ENCODE measurements at regions not wholly inside any gene's neighbourhood (a gene's known extent, or its start where the extent isn't known, plus 50 kb on each side); places are given as distances from the start of the nearest gene placed in this dataset.

- H3K36me3 ChIP-seq (ENCODE audit: insufficient read depth, low read length): no peaks in the 10 kb centered on the region
- H3K9ac ChIP-seq (ENCODE audit: low read depth, low read length): no peak overlapping the region
- no peaks in the 10 kb centered on the region for H3K4me1 ChIP-seq (ENCODE audit: insufficient read depth, low read length)
- no peak overlapping the region for H3K27ac ChIP-seq (ENCODE audit: low read depth, low read length)
- H3K4me3 ChIP-seq (ENCODE audit: low read length): no peak overlapping the region
- no peaks in the 10 kb centered on the region for H3K27me3 ChIP-seq (ENCODE audit: insufficient read depth, low read length)
- no peaks in the 10 kb centered on the region for H3K9me3 ChIP-seq (ENCODE audit: insufficient read depth, low read depth, low read length)
- 87% methylated on average over 3 of the region's 3 CpGs for WGBS
These were observed 344.1 kb upstream of the CHAC2 start for GRCh38 chr2:53423465-53423864.

GRCh38 chr2:53422979-53423378 lies 344.6 kb upstream of the CHAC2 start:
- Histone ChIP-seq H3K9ac (ENCODE audit: low read depth, low read length) (no peak overlapping the region), H3K36me3 (ENCODE audit: insufficient read depth, low read length) (no peaks in the 10 kb centered on the region), H3K27me3 (ENCODE audit: insufficient read depth, low read length) (no peaks in the 10 kb centered on the region), H3K4me1 (ENCODE audit: insufficient read depth, low read length) (no peaks in the 10 kb centered on the region), H3K4me3 (ENCODE audit: low read length) (no peak overlapping the region), H3K27ac (ENCODE audit: low read depth, low read length) (no peak overlapping the region), H3K9me3 (ENCODE audit: insufficient read depth, low read depth, low read length) (no peaks in the 10 kb centered on the region)
- 32% methylated on average over 3 of the region's 3 CpGs for WGBS

GRCh38 chr2:53417385-53417784 lies 350.2 kb upstream of the CHAC2 start:
- Histone ChIP-seq H3K36me3 (ENCODE audit: insufficient read depth, low read length) (no peaks in the 10 kb centered on the region), H3K4me1 (ENCODE audit: insufficient read depth, low read length) (no peaks in the 10 kb centered on the region), H3K4me3 (ENCODE audit: low read length) (no peak overlapping the region), H3K9ac (ENCODE audit: low read depth, low read length) (no peak overlapping the region), H3K27ac (ENCODE audit: low read depth, low read length) (no peak overlapping the region), H3K9me3 (ENCODE audit: insufficient read depth, low read depth, low read length) (no peaks in the 10 kb centered on the region), H3K27me3 (ENCODE audit: insufficient read depth, low read length) (no peaks in the 10 kb centered on the region)
- 100% methylated on average over 2 of the region's 2 CpGs for WGBS

- H3K4me3 ChIP-seq (ENCODE audit: low read length): no peak overlapping the region
- WGBS: 95% methylated on average over 6 of the region's 6 CpGs
- no peak overlapping the region for H3K9ac ChIP-seq (ENCODE audit: low read depth, low read length)
- H3K4me1 ChIP-seq (ENCODE audit: insufficient read depth, low read length): no peaks in the 10 kb centered on the region
- H3K9me3 ChIP-seq (ENCODE audit: insufficient read depth, low read depth, low read length): peaks cover 8% of the 10 kb centered on the region
- H3K27me3 ChIP-seq (ENCODE audit: insufficient read depth, low read length): no peaks in the 10 kb centered on the region
- no peaks in the 10 kb centered on the region for H3K36me3 ChIP-seq (ENCODE audit: insufficient read depth, low read length)
- H3K27ac ChIP-seq (ENCODE audit: low read depth, low read length): no peak overlapping the region
These were observed 360.1 kb upstream of the CHAC2 start for GRCh38 chr2:53407363-53408080.

- Histone ChIP-seq H3K36me3 (ENCODE audit: insufficient read depth, low read length) (no peaks in the 10 kb centered on the region), H3K27me3 (ENCODE audit: insufficient read depth, low read length) (no peaks in the 10 kb centered on the region), H3K4me3 (ENCODE audit: low read length) (no peak overlapping the region), H3K4me1 (ENCODE audit: insufficient read depth, low read length) (no peaks in the 10 kb centered on the region), H3K27ac (ENCODE audit: low read depth, low read length) (no peak overlapping the region), H3K9ac (ENCODE audit: low read depth, low read length) (no peak overlapping the region), H3K9me3 (ENCODE audit: insufficient read depth, low read depth, low read length) (no peaks in the 10 kb centered on the region)
- WGBS: 82% methylated on average over 4 of the region's 4 CpGs
These were observed 363.7 kb upstream of the CHAC2 start for GRCh38 chr2:53403792-53404413.

GRCh38 chr2:53397085-53397484 lies 370.5 kb upstream of the CHAC2 start:
- Histone ChIP-seq H3K4me1 (ENCODE audit: insufficient read depth, low read length) (no peaks in the 10 kb centered on the region), H3K36me3 (ENCODE audit: insufficient read depth, low read length) (no peaks in the 10 kb centered on the region), H3K9me3 (ENCODE audit: insufficient read depth, low read depth, low read length) (no peaks in the 10 kb centered on the region), H3K4me3 (ENCODE audit: low read length) (no peak overlapping the region), H3K27me3 (ENCODE audit: insufficient read depth, low read length) (no peaks in the 10 kb centered on the region), H3K9ac (ENCODE audit: low read depth, low read length) (no peak overlapping the region), H3K27ac (ENCODE audit: low read depth, low read length) (no peak overlapping the region)

- Histone ChIP-seq H3K4me3 (ENCODE audit: low read length) (no peak overlapping the region), H3K27me3 (ENCODE audit: insufficient read depth, low read length) (no peaks in the 10 kb centered on the region), H3K36me3 (ENCODE audit: insufficient read depth, low read length) (no peaks in the 10 kb centered on the region), H3K27ac (ENCODE audit: low read depth, low read length) (no peak overlapping the region), H3K4me1 (ENCODE audit: insufficient read depth, low read length) (no peaks in the 10 kb centered on the region), H3K9me3 (ENCODE audit: insufficient read depth, low read depth, low read length) (0 out of 2 replicates have a peak, but pooled peaks cover under 1% of the 10 kb centered on the region), H3K9ac (ENCODE audit: low read depth, low read length) (no peak overlapping the region)
These were observed 386.3 kb upstream of the CHAC2 start for GRCh38 chr2:53381271-53381670.

- Histone ChIP-seq H3K27me3 (ENCODE audit: insufficient read depth, low read length) (no peaks in the 10 kb centered on the region), H3K27ac (ENCODE audit: low read depth, low read length) (no peak overlapping the region), H3K9ac (ENCODE audit: low read depth, low read length) (no peak overlapping the region), H3K4me3 (ENCODE audit: low read length) (no peak overlapping the region), H3K4me1 (ENCODE audit: insufficient read depth, low read length) (no peaks in the 10 kb centered on the region), H3K36me3 (ENCODE audit: insufficient read depth, low read length) (no peaks in the 10 kb centered on the region), H3K9me3 (ENCODE audit: insufficient read depth, low read depth, low read length) (no peaks in the 10 kb centered on the region)
These were observed 388.1 kb upstream of the CHAC2 start for GRCh38 chr2:53379547-53379946.

- 100% methylated on average over 1 of the region's 1 CpG for WGBS
- Histone ChIP-seq H3K27me3 (ENCODE audit: insufficient read depth, low read length) (no peaks in the 10 kb centered on the region), H3K36me3 (ENCODE audit: insufficient read depth, low read length) (no peaks in the 10 kb centered on the region), H3K9me3 (ENCODE audit: insufficient read depth, low read depth, low read length) (no peaks in the 10 kb centered on the region), H3K4me3 (ENCODE audit: low read length) (no peak overlapping the region), H3K27ac (ENCODE audit: low read depth, low read length) (no peak overlapping the region), H3K9ac (ENCODE audit: low read depth, low read length) (no peak overlapping the region), H3K4me1 (ENCODE audit: insufficient read depth, low read length) (peaks cover 6% of the 10 kb centered on the region; the same call in 1 of the 2 replicates)
These were observed 388.8 kb upstream of the CHAC2 start for GRCh38 chr2:53378791-53379190.

- Histone ChIP-seq H3K36me3 (ENCODE audit: insufficient read depth, low read length) (no peaks in the 10 kb centered on the region), H3K4me1 (ENCODE audit: insufficient read depth, low read length) (peaks cover 9% of the 10 kb centered on the region; the same call in 1 of the 2 replicates), H3K27ac (ENCODE audit: low read depth, low read length) (no peak overlapping the region), H3K4me3 (ENCODE audit: low read length) (no peak overlapping the region), H3K27me3 (ENCODE audit: insufficient read depth, low read length) (no peaks in the 10 kb centered on the region), H3K9me3 (ENCODE audit: insufficient read depth, low read depth, low read length) (no peaks in the 10 kb centered on the region), H3K9ac (ENCODE audit: low read depth, low read length) (no peak overlapping the region)
- WGBS: 93% methylated on average over 1 of the region's 1 CpG
These were observed 394.5 kb upstream of the CHAC2 start for GRCh38 chr2:53373126-53373525.

- Histone ChIP-seq H3K36me3 (ENCODE audit: insufficient read depth, low read length) (no peaks in the 10 kb centered on the region), H3K27me3 (ENCODE audit: insufficient read depth, low read length) (no peaks in the 10 kb centered on the region), H3K9me3 (ENCODE audit: insufficient read depth, low read depth, low read length) (no peaks in the 10 kb centered on the region), H3K4me3 (ENCODE audit: low read length) (no peak overlapping the region), H3K27ac (ENCODE audit: low read depth, low read length) (no peak overlapping the region), H3K4me1 (ENCODE audit: insufficient read depth, low read length) (no peaks in the 10 kb centered on the region), H3K9ac (ENCODE audit: low read depth, low read length) (no peak overlapping the region)
- 96% methylated on average over 3 of the region's 3 CpGs for WGBS
These were observed 401.1 kb upstream of the CHAC2 start for GRCh38 chr2:53366543-53366942.
